HG02973 (cell line): ENCODE measurements at regions not wholly inside any gene's neighbourhood (a gene's known extent, or its start where the extent isn't known, plus 50 kb on each side); places are given as distances from the start of the nearest gene placed in this dataset.

Experiments
- ATAC-seq: cut with Tn5 transposase; IDR thresholded peaks from one replicate; pipeline ENCODE4 v1.9.1; 2021; ENCODE audit warnings: moderate library complexity; ENCODE audit not compliant: unreplicated experiment

GRCh38 chr6:19759117-19759880 is 77.9 kb upstream of the ID4 start:
- ATAC-seq: no peak

- no peak for ATAC-seq
These were observed 76.0 kb upstream of the ID4 start for GRCh38 chr6:19761121-19761520.

GRCh38 chr6:19771753-19772336 is 65.3 kb upstream of the ID4 start:
- ATAC-seq: no peak

GRCh38 chr6:19772891-19773290 is 64.3 kb upstream of the ID4 start:
- ATAC-seq: no peak

GRCh38 chr6:19781269-19781668 is 55.9 kb upstream of the ID4 start:
- ATAC-seq: no peak

DNA sequence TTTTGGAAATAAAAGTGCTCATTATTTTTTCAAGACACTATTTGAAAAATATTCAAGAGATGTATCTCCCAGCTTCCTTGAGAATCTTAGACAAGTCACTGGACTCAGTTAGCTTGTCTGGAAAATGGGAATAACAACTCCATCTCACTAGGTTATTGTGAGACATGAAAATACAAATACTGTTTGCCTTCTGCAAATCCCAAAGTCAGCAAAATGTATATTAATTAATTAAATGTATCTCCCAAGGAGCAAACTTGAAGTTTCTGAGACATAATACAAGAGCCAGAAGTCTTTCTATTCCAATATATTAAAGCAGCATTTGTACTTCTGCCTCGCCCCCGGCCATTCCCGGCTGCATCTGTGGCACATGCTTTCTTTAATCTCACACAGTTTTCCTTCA is 54.6 kb upstream of the ID4 start:
- no peak for ATAC-seq
